ENCODE measurements at regions not wholly inside any gene's neighbourhood (a gene's known extent, or its start where the extent isn't known, plus 50 kb on each side); places are given as distances from the start of the nearest gene placed in this dataset.

DNA sequence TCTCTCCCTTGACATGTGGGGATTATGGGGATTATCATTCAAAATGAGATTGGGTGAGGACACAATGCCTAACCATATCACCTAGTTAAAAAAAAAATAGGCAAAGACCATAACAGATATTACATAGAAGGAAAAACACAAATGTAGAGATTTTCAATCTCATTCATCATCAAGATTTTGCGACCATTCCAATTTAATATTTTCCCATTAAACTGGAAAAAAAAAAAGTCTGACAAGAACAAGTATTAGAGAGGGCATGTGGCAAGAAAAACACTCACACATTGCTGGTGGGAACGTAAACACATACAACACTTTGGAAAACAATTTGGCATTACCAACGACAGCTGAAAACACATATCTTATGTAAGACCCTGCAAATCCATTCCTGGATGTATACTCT lies 71.0 kb upstream of the MYCN start:
- H3K27me3 ChIP-seq, result no peaks in the 10 kb centered on the region
- 86% methylated on average over 3 of the region's 3 CpGs for WGBS, 2 donors (ENCODE audit: low coverage in 1 of 2)
- H3K4me3 ChIP-seq, result no peak overlapping the region
- H3K4me1 ChIP-seq, result no peaks in the 10 kb centered on the region
- H3K9me3 ChIP-seq, result peaks cover 0 to 9% (median 0%) of the 10 kb centered on the region in 3 donors
- TF ChIP-seq, protein P1, sequence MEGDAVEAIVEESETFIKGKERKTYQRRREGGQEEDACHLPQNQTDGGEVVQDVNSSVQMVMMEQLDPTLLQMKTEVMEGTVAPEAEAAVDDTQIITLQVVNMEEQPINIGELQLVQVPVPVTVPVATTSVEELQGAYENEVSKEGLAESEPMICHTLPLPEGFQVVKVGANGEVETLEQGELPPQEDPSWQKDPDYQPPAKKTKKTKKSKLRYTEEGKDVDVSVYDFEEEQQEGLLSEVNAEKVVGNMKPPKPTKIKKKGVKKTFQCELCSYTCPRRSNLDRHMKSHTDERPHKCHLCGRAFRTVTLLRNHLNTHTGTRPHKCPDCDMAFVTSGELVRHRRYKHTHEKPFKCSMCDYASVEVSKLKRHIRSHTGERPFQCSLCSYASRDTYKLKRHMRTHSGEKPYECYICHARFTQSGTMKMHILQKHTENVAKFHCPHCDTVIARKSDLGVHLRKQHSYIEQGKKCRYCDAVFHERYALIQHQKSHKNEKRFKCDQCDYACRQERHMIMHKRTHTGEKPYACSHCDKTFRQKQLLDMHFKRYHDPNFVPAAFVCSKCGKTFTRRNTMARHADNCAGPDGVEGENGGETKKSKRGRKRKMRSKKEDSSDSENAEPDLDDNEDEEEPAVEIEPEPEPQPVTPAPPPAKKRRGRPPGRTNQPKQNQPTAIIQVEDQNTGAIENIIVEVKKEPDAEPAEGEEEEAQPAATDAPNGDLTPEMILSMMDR (IDR thresholded peaks at IDR 0.05), result no peak
- TF ChIP-seq POLR2AphosphoS5 (IDR thresholded peaks at IDR 0.05), result no peak
- TF ChIP-seq EP300 (IDR thresholded peaks at IDR 0.05), result no peak
- no peak for TF ChIP-seq POLR2A (IDR thresholded peaks at IDR 0.05)
- no peak for ATAC-seq
- H3K27ac ChIP-seq, result no peak overlapping the region
- no peaks in the 10 kb centered on the region for H3K36me3 ChIP-seq

DNA sequence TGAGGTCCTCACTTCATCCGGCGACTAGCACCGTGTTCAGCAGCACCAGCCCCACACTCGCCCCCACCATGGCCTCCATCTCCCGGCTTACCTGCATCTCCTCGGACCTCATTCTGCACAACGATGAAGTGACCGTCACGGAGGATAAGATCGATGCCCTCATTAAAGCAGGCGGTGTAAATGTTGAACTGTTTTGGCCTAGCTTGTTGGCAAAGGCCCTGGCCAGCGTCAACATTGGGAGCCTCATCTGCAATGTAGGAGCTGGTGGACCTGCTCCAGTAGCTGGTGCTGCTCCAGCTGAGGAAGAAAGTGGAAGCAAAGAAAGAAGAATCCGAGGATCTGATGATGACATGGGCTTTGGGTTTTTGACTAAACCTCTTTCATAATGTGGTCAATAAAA lies 70.5 kb upstream of the MYCN start:
- Histone ChIP-seq H3K4me1 (no peaks in the 10 kb centered on the region), H3K9me3 (peaks cover 0 to 9% (median 0%) of the 10 kb centered on the region in 3 donors), H3K36me3 (no peaks in the 10 kb centered on the region), H3K27ac (no peak overlapping the region), H3K27me3 (no peaks in the 10 kb centered on the region), H3K4me3 (no peak overlapping the region)
- ATAC-seq, result no peak
- 68 to 100% methylated on average over 1 to 4 of the region's 13 CpGs for WGBS, 2 donors (ENCODE audit: low coverage in 1 of 2)
- no peak for TF ChIP-seq POLR2A (IDR thresholded peaks at IDR 0.05)
- TF ChIP-seq EP300 (IDR thresholded peaks at IDR 0.05), result no peak
- TF ChIP-seq, protein P1 (IDR thresholded peaks at IDR 0.05), result no peak
- TF ChIP-seq POLR2AphosphoS5 (IDR thresholded peaks at IDR 0.05), result no peak

DNA sequence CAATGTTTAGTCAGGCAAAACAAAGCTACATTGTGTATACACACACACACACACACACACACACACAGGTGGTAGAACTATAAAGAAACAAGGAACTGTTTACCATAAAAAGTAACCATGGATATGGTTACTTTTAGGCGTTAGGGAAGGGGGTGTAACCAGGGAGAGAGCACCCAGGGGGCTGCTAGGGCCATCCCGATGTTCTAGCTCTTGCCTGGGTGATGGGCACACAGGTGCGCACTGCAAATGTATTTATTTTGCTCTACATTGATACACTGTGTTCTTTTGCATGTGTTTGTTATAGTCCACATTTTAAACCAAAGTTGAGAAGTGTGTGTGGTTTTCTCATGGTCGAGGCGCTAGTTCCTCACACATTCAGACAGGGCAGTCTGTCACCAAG lies 69.8 kb upstream of the MYCN start:
- Histone ChIP-seq H3K4me1 (no peaks in the 10 kb centered on the region), H3K27me3 (no peaks in the 10 kb centered on the region)
- WGBS, 2 donors (ENCODE audit: low coverage in 1 of 2), result 86 to 88% methylated on average over 3 to 5 of the region's 5 CpGs

DNA sequence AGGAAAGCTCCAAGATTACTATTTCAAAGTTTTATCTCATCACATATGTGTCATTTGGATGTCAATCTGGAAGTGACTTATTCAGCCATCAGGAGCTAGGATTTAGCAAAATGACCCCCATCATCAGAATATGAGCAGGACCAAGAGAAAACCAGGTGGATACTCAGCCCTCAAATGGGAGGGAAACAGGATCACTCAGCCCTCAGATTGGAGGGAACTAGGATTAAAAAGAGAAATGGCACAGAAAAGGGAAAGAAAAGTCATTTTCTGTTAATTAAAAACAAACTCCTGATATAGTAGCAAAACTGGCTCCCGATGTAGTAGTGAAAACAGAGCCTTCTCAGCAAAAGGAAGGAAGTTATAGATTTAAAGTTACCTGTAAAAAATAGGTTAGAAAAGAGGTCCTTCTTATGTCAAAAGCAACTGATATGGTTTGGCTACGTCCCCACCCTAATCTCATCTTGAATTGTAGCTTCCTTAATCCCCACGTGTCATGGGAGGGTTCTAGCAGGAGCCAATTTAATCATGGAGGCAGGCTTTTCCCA lies 69.0 kb upstream of the MYCN start:
- TF ChIP-seq, protein P1 (IDR thresholded peaks at IDR 0.05), result no peak
- no peak for TF ChIP-seq EP300 (IDR thresholded peaks at IDR 0.05)
- TF ChIP-seq POLR2AphosphoS5 (IDR thresholded peaks at IDR 0.05), result no peak
- no peak for TF ChIP-seq POLR2A (IDR thresholded peaks at IDR 0.05)
- Histone ChIP-seq H3K4me3 (no peak overlapping the region), H3K9me3 (peaks cover 0 to 10% (median 0%) of the 10 kb centered on the region in 3 donors), H3K27ac (no peak overlapping the region), H3K4me1 (no peaks in the 10 kb centered on the region), H3K27me3 (no peaks in the 10 kb centered on the region), H3K36me3 (no peaks in the 10 kb centered on the region)
- 78 to 84% methylated on average over 3 of the region's 3 CpGs for WGBS, 2 donors (ENCODE audit: low coverage in 1 of 2)
- no peak for ATAC-seq

More for the DNA sequence above, 69.8 kb upstream of the MYCN start:
- no peak for TF ChIP-seq POLR2AphosphoS5 (IDR thresholded peaks at IDR 0.05)
- TF ChIP-seq POLR2A (IDR thresholded peaks at IDR 0.05), result no peak
- TF ChIP-seq, protein P1 (IDR thresholded peaks at IDR 0.05), result no peak
- no peak for TF ChIP-seq EP300 (IDR thresholded peaks at IDR 0.05)
- ATAC-seq, result no peak
- H3K4me3 ChIP-seq, result no peak overlapping the region
- no peaks in the 10 kb centered on the region for H3K36me3 ChIP-seq
- peaks cover 0 to 9% (median 0%) of the 10 kb centered on the region in 3 donors for H3K9me3 ChIP-seq
- H3K27ac ChIP-seq, result no peak overlapping the region

DNA sequence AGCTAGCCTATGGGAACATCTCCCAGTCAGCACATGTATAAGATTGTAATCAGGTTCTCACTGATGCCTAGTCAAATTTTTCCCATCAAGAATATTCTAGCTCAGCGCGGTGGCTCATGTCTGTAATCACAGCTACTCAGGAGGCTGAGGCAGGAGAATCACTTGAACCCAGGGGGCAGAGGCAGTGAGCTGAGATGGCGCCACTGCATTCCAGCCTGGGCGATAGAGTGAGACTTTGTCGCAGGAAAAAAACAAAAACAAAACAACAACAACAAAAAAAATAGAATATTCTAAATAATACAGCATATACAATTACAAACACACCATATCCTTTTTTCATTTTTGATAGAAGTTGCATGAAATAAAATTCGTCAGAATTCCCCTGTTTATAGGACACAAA lies 67.5 kb upstream of the MYCN start:
- Histone ChIP-seq H3K4me1 (no peaks in the 10 kb centered on the region), H3K27ac (no peak overlapping the region), H3K4me3 (no peak overlapping the region), H3K9me3 (peaks cover 0 to 10% (median 0%) of the 10 kb centered on the region in 3 donors), H3K27me3 (no peaks in the 10 kb centered on the region), H3K36me3 (no peaks in the 10 kb centered on the region)
- WGBS, 2 donors (ENCODE audit: low coverage in 1 of 2), result 96 to 98% methylated on average over 3 to 4 of the region's 6 CpGs
- TF ChIP-seq POLR2A (IDR thresholded peaks at IDR 0.05) (no peak), POLR2AphosphoS5 (IDR thresholded peaks at IDR 0.05) (no peak), EP300 (IDR thresholded peaks at IDR 0.05) (no peak)
- TF ChIP-seq, protein P1 (IDR thresholded peaks at IDR 0.05), result no peak
- no peak for ATAC-seq
